ENCODE measurements at regions not wholly inside any gene's neighbourhood (a gene's known extent, or its start where the extent isn't known, plus 50 kb on each side); places are given as distances from the start of the nearest gene placed in this dataset.

- no peak for DNase-seq (ENCODE audit: low spot score)
- H3K27me3 Mint-ChIP-seq (ENCODE audit: unreplicated experiment), result peaks cover 2% of the 10 kb centered on the region
- no peaks in the 10 kb centered on the region for H3K36me3 Mint-ChIP-seq (ENCODE audit: low read depth, unreplicated experiment)
- no peak for TF ChIP-seq CTCF (IDR thresholded peaks at IDR 0.05; ENCODE audit: unreplicated experiment)
- H3K27ac Mint-ChIP-seq (ENCODE audit: unreplicated experiment), result no peak overlapping the region
- H3K4me3 Mint-ChIP-seq (ENCODE audit: unreplicated experiment), result no peak overlapping the region
- H3K9me3 Mint-ChIP-seq (ENCODE audit: unreplicated experiment), result no peaks in the 10 kb centered on the region
- H3K4me1 Mint-ChIP-seq (ENCODE audit: unreplicated experiment), result peaks cover 13% of the 10 kb centered on the region
Observed at GRCh38 chr2:2689306-2689705, 358.2 kb upstream of the MYT1L start.

GRCh38 chr2:2688254-2688653 lies 357.2 kb upstream of the MYT1L start:
- H3K9me3 Mint-ChIP-seq (ENCODE audit: unreplicated experiment), result no peaks in the 10 kb centered on the region
- no peaks in the 10 kb centered on the region for H3K36me3 Mint-ChIP-seq (ENCODE audit: low read depth, unreplicated experiment)
- no peak overlapping the region for H3K27ac Mint-ChIP-seq (ENCODE audit: unreplicated experiment)
- peaks cover 13% of the 10 kb centered on the region for H3K4me1 Mint-ChIP-seq (ENCODE audit: unreplicated experiment)
- no peak overlapping the region for H3K4me3 Mint-ChIP-seq (ENCODE audit: unreplicated experiment)
- DNase-seq (ENCODE audit: low spot score), result no peak
- H3K27me3 Mint-ChIP-seq (ENCODE audit: unreplicated experiment), result peaks cover 2% of the 10 kb centered on the region
- TF ChIP-seq CTCF (IDR thresholded peaks at IDR 0.05; ENCODE audit: unreplicated experiment), result no peak

GRCh38 chr2:2687745-2688144 lies 356.7 kb upstream of the MYT1L start:
- Mint-ChIP-seq H3K36me3 (ENCODE audit: low read depth, unreplicated experiment) (no peaks in the 10 kb centered on the region), H3K4me1 (ENCODE audit: unreplicated experiment) (peaks cover 13% of the 10 kb centered on the region), H3K4me3 (ENCODE audit: unreplicated experiment) (no peak overlapping the region), H3K27me3 (ENCODE audit: unreplicated experiment) (peaks cover 2% of the 10 kb centered on the region), H3K27ac (ENCODE audit: unreplicated experiment) (no peak overlapping the region), H3K9me3 (ENCODE audit: unreplicated experiment) (no peaks in the 10 kb centered on the region)
- DNase-seq (ENCODE audit: low spot score), result no peak
- no peak for TF ChIP-seq CTCF (IDR thresholded peaks at IDR 0.05; ENCODE audit: unreplicated experiment)

GRCh38 chr2:2686222-2686621 lies 355.1 kb upstream of the MYT1L start:
- TF ChIP-seq CTCF (IDR thresholded peaks at IDR 0.05; ENCODE audit: unreplicated experiment), result no peak
- peak; percentile 22 for DNase-seq (ENCODE audit: low spot score)
- Mint-ChIP-seq H3K27me3 (ENCODE audit: unreplicated experiment) (peaks cover 2% of the 10 kb centered on the region), H3K4me3 (ENCODE audit: unreplicated experiment) (no peak overlapping the region), H3K36me3 (ENCODE audit: low read depth, unreplicated experiment) (no peaks in the 10 kb centered on the region), H3K4me1 (ENCODE audit: unreplicated experiment) (peaks cover 10% of the 10 kb centered on the region), H3K27ac (ENCODE audit: unreplicated experiment) (no peak overlapping the region), H3K9me3 (ENCODE audit: unreplicated experiment) (no peaks in the 10 kb centered on the region)

- H3K27ac Mint-ChIP-seq (ENCODE audit: unreplicated experiment), result no peak overlapping the region
Observed at GRCh38 chr2:2683606-2684224, 352.6 kb upstream of the MYT1L start.

More at GRCh38 chr2:2683606-2684224, 352.6 kb upstream of the MYT1L start:
- no peak overlapping the region for H3K4me3 Mint-ChIP-seq (ENCODE audit: unreplicated experiment)
- H3K9me3 Mint-ChIP-seq (ENCODE audit: unreplicated experiment), result no peaks in the 10 kb centered on the region
- TF ChIP-seq CTCF (IDR thresholded peaks at IDR 0.05; ENCODE audit: unreplicated experiment), result no peak
- H3K27me3 Mint-ChIP-seq (ENCODE audit: unreplicated experiment), result peaks cover 2% of the 10 kb centered on the region
- no peaks in the 10 kb centered on the region for H3K36me3 Mint-ChIP-seq (ENCODE audit: low read depth, unreplicated experiment)
- DNase-seq (ENCODE audit: low spot score), result no peak
- peaks cover 10% of the 10 kb centered on the region for H3K4me1 Mint-ChIP-seq (ENCODE audit: unreplicated experiment)

All from endothelial cell (in vitro differentiated cells).